ENCODE measurements at regions not wholly inside any gene's neighbourhood (a gene's known extent, or its start where the extent isn't known, plus 50 kb on each side); places are given as distances from the start of the nearest gene placed in this dataset.
"Not testable (repeated sequence)": the region's sequence is repeated elsewhere in the genome, so short reads cannot be mapped to it uniquely, and the experiment has no call there.

- DNase-seq, result no peak
Observed at GRCh38 chr20:4431446-4431845, 182.4 kb upstream of the ADRA1D start.

- DNase-seq, result not testable (repeated sequence)
Observed at GRCh38 chr20:4430826-4431225, 181.7 kb upstream of the ADRA1D start.

GRCh38 chr20:4427940-4428586 is 179.0 kb upstream of the ADRA1D start:
- peak in 3 of 4 experiments; percentile 49 to 63 (median 50) for DNase-seq

- DNase-seq, result no peak
Observed at GRCh38 chr20:4418141-4418540, 169.1 kb upstream of the ADRA1D start.

GRCh38 chr20:4415281-4415680 is 166.2 kb upstream of the ADRA1D start:
- DNase-seq, result no peak

GRCh38 chr20:4413314-4414049 is 164.4 kb upstream of the ADRA1D start:
- DNase-seq, result peak; percentile 75 to 91 (median 88)

GRCh38 chr20:4412216-4412615 is 163.1 kb upstream of the ADRA1D start:
- no peak for DNase-seq

GRCh38 chr20:4411744-4412143 is 162.7 kb upstream of the ADRA1D start:
- peak; percentile 47 to 76 (median 72) for DNase-seq

GRCh38 chr20:4406627-4407026 is 157.5 kb upstream of the ADRA1D start:
- peak in 2 of 4 experiments; percentile 21 to 29 for DNase-seq

- no peak for DNase-seq
Observed at GRCh38 chr20:4401601-4402000, 152.5 kb upstream of the ADRA1D start.

GRCh38 chr20:4384961-4385360 is 135.9 kb upstream of the ADRA1D start:
- no peak for DNase-seq

GRCh38 chr20:4383961-4384360 is 134.9 kb upstream of the ADRA1D start:
- no peak for DNase-seq

- peak; percentile 56 to 77 (median 69) for DNase-seq
Observed at GRCh38 chr20:4375881-4376280, 126.8 kb upstream of the ADRA1D start.

GRCh38 chr20:4373454-4373853 is 124.4 kb upstream of the ADRA1D start:
- no peak for DNase-seq

- peak; percentile 32 to 76 (median 64) for DNase-seq
Observed at GRCh38 chr20:4371623-4372251, 122.7 kb upstream of the ADRA1D start.

- DNase-seq, result no peak
Observed at GRCh38 chr20:4370851-4371250, 121.8 kb upstream of the ADRA1D start.

- peak; percentile 59 to 81 (median 68) for DNase-seq
Observed at GRCh38 chr20:4369798-4370124, 120.7 kb upstream of the ADRA1D start.

- DNase-seq, result no peak
Observed at GRCh38 chr20:4369119-4369797, 120.2 kb upstream of the ADRA1D start.

- no peak for DNase-seq
Observed at GRCh38 chr20:4366076-4366475, 117.0 kb upstream of the ADRA1D start.

- no peak for DNase-seq
Observed at GRCh38 chr20:4358552-4358951, 109.5 kb upstream of the ADRA1D start.

- no peak for DNase-seq
Observed at GRCh38 chr20:4352348-4352747, 103.3 kb upstream of the ADRA1D start.

GRCh38 chr20:4350096-4350495 is 101.0 kb upstream of the ADRA1D start:
- DNase-seq, result no peak

- no peak for DNase-seq
Observed at GRCh38 chr20:4344670-4345069, 95.6 kb upstream of the ADRA1D start.
